ENCODE measurements at regions not wholly inside any gene's neighbourhood (a gene's known extent, or its start where the extent isn't known, plus 50 kb on each side); places are given as distances from the start of the nearest gene placed in this dataset.
"Not testable (repeated sequence)": the region's sequence is repeated elsewhere in the genome, so short reads cannot be mapped to it uniquely, and the experiment has no call there.

GRCh38 chr2:38243186-38243880 is 133.7 kb downstream of the ATL2 start:
- DNase-seq (ENCODE audit: extremely low spot score) = no peak
- H3K4me1 ChIP-seq = no peaks in the 10 kb centered on the region
- WGBS = 76% methylated on average over 3 of the region's 3 CpGs
- H3K36me3 ChIP-seq = no peaks in the 10 kb centered on the region
- H3K27ac ChIP-seq (replicated peaks in 1 of 4) = no peak overlapping the region
- no peak for TF ChIP-seq POLR2A (IDR thresholded peaks at IDR 0.05; ENCODE audit: low read depth)
- TF ChIP-seq, protein P1, sequence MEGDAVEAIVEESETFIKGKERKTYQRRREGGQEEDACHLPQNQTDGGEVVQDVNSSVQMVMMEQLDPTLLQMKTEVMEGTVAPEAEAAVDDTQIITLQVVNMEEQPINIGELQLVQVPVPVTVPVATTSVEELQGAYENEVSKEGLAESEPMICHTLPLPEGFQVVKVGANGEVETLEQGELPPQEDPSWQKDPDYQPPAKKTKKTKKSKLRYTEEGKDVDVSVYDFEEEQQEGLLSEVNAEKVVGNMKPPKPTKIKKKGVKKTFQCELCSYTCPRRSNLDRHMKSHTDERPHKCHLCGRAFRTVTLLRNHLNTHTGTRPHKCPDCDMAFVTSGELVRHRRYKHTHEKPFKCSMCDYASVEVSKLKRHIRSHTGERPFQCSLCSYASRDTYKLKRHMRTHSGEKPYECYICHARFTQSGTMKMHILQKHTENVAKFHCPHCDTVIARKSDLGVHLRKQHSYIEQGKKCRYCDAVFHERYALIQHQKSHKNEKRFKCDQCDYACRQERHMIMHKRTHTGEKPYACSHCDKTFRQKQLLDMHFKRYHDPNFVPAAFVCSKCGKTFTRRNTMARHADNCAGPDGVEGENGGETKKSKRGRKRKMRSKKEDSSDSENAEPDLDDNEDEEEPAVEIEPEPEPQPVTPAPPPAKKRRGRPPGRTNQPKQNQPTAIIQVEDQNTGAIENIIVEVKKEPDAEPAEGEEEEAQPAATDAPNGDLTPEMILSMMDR (IDR thresholded peaks at IDR 0.05) = no peak
- TF ChIP-seq EP300 (IDR thresholded peaks at IDR 0.05) = no peak
- TF ChIP-seq POLR2AphosphoS5 (IDR thresholded peaks at IDR 0.05) = no peak
- intact Hi-C loops (cut with DNase I) = no loop called here
- no peaks in the 10 kb centered on the region for H3K9me3 ChIP-seq
- H3K27me3 ChIP-seq = no peaks in the 10 kb centered on the region
- no peak overlapping the region for H3K4me3 ChIP-seq

DNA sequence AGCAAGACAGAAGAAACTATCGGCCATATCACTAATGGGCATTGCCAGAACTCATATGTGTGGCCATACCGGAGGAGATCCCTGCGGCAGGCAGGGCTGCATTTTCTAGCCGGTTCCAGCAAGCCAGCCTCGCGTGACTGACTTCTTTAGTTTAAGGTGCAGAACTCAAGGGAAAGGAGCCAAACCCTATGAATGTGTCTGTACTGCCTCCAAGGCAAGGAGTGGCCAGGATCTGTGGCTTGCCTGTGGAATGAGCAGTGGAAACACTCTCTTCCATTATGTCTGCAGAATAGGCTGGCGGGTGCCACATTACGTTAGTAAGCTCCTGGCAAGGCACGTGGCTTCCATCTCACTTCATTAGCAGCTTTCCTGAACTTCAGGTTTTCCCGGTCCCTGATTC is 137.6 kb downstream of the ATL2 start:
- 84% methylated on average over 9 of the region's 10 CpGs for WGBS
- Histone ChIP-seq H3K4me1 (no peaks in the 10 kb centered on the region), H3K27me3 (no peaks in the 10 kb centered on the region), H3K4me3 (no peak overlapping the region), H3K27ac (replicated peaks in 1 of 4) (no peak overlapping the region), H3K36me3 (no peaks in the 10 kb centered on the region), H3K9me3 (no peaks in the 10 kb centered on the region)
- no peak for DNase-seq (ENCODE audit: extremely low spot score)
- TF ChIP-seq, protein P1 (IDR thresholded peaks at IDR 0.05) = no peak
- TF ChIP-seq EP300 (IDR thresholded peaks at IDR 0.05) (no peak), POLR2A (IDR thresholded peaks at IDR 0.05; ENCODE audit: low read depth) (no peak), POLR2AphosphoS5 (IDR thresholded peaks at IDR 0.05) (no peak)
- intact Hi-C loops (cut with DNase I) = no loop called here

GRCh38 chr2:38238705-38239104 is 138.4 kb downstream of the ATL2 start:
- H3K27ac ChIP-seq (replicated peaks in 1 of 4); DNase-seq (ENCODE audit: extremely low spot score); H3K27me3 ChIP-seq; intact Hi-C loops (cut with DNase I); H3K9me3 ChIP-seq; H3K4me3 ChIP-seq; H3K36me3 ChIP-seq; H3K4me1 ChIP-seq: not testable (repeated sequence)
- 95% methylated on average over 5 of the region's 5 CpGs for WGBS

DNA sequence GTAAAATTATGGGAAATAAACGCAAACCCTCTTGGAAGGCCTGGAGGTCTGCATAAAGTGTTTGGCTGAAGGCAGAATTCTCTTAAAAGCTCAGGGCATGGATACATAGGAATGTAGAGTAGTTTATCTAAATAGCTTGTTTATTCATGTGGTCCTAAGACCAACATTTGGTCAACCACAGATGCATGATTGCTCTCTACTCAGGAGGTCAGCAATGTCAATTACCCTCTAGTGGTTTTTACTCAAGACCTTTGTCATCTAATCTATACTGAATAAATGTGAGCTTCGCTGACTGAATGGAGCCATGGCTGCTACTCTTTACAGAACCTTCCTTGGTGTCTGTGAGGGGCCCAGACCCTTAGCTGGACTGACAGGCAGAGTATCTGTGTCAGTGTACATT is 139.8 kb downstream of the ATL2 start:
- TF ChIP-seq POLR2A (IDR thresholded peaks at IDR 0.05; ENCODE audit: low read depth) (no peak), POLR2AphosphoS5 (IDR thresholded peaks at IDR 0.05) (no peak), EP300 (IDR thresholded peaks at IDR 0.05) (no peak)
- TF ChIP-seq, protein P1 (IDR thresholded peaks at IDR 0.05) = no peak
- Histone ChIP-seq H3K4me1 (no peaks in the 10 kb centered on the region), H3K27ac (replicated peaks in 1 of 4) (no peak overlapping the region), H3K36me3 (no peaks in the 10 kb centered on the region), H3K4me3 (no peak overlapping the region), H3K9me3 (no peaks in the 10 kb centered on the region), H3K27me3 (no peaks in the 10 kb centered on the region)
- intact Hi-C loops (cut with DNase I) = no loop called here
- 92% methylated on average over 2 of the region's 2 CpGs for WGBS
- DNase-seq (ENCODE audit: extremely low spot score) = no peak

- peak overlapping the region in 1 of 4 donors; percentile 24 for H3K27ac ChIP-seq (replicated peaks in 1 of 4)
- H3K27me3 ChIP-seq = no peaks in the 10 kb centered on the region
- H3K4me1 ChIP-seq = peaks cover 0 to 10% (median 7%) of the 10 kb centered on the region in 4 donors
- TF ChIP-seq POLR2A (IDR thresholded peaks at IDR 0.05; ENCODE audit: low read depth) = no peak
- no peak for TF ChIP-seq EP300 (IDR thresholded peaks at IDR 0.05)
- TF ChIP-seq POLR2AphosphoS5 (IDR thresholded peaks at IDR 0.05) = no peak
- TF ChIP-seq, protein P1 (IDR thresholded peaks at IDR 0.05) = no peak
- H3K9me3 ChIP-seq = no peaks in the 10 kb centered on the region
- no peaks in the 10 kb centered on the region for H3K36me3 ChIP-seq
- DNase-seq (ENCODE audit: extremely low spot score) = no peak
- intact Hi-C loops (cut with DNase I) = no loop called here
- 75% methylated on average over 9 of the region's 9 CpGs for WGBS
- no peak overlapping the region for H3K4me3 ChIP-seq
These were observed 143.7 kb downstream of the ATL2 start for GRCh38 chr2:38233231-38233983.
